GM19463 (cell line): ENCODE measurements at regions not wholly inside any gene's neighbourhood (a gene's known extent, or its start where the extent isn't known, plus 50 kb on each side); places are given as distances from the start of the nearest gene placed in this dataset.

ENCODE experiments used
- ATAC-seq: cut with Tn5 transposase; IDR thresholded peaks from one replicate; pipeline ENCODE4 v1.9.1; 2021; ENCODE audit warnings: mild to moderate bottlenecking, moderate library complexity; ENCODE audit not compliant: unreplicated experiment

DNA sequence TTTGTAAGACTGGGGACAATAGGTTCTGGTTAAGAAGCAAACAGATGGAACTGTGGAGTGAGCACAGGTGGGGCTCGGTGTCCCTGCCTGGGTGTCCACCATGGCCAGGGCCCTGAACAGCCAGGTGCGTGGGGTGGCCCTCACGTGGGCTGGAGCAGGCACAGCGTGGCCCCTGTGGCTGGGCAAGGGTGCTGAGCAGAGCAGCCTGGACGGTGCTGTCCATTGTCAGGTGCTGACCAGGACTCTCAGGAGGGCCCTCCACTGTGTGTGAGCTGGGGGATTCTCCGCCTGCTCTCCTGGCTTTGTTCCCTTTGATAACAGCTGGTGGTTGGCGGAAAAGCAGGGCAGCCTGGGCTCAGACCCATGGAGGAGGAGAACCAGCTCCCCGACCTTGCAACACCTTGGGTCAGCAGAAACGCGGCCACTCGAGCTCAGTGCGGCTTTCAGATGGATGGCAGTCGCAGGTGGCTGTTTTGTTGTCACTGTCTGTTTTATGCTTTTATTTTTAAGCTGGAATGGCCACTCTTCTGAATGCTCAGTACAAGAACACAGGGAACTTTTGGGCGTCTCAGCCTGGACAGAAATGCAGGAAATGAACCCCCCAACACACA lies 273.9 kb upstream of the ADARB2 start:
- no peak for ATAC-seq

DNA sequence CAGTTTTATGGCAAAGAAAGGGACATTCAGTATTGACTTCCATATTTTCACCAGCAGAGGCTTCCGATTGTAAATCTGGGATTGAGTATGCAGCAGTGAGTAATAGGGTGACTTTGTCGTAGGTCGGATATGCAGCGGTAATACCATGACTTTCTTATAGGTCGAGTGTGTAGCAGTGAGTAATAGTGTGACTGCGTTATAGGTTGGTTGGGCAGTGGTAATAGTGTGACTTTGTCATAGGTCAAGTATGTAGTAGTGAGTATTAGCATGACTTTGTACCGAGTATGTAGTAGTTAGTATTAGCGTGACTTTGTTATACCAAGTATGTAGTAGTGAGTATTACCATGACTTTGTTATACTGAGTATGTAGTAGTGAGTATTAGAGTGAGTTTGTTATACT lies 268.2 kb upstream of the ADARB2 start:
- ATAC-seq: no peak

GRCh38 chr10:1992930-1993329 lies 255.6 kb upstream of the ADARB2 start:
- ATAC-seq: no peak

- ATAC-seq: no peak
Observed at GRCh38 chr10:1989090-1989489, 251.8 kb upstream of the ADARB2 start.

DNA sequence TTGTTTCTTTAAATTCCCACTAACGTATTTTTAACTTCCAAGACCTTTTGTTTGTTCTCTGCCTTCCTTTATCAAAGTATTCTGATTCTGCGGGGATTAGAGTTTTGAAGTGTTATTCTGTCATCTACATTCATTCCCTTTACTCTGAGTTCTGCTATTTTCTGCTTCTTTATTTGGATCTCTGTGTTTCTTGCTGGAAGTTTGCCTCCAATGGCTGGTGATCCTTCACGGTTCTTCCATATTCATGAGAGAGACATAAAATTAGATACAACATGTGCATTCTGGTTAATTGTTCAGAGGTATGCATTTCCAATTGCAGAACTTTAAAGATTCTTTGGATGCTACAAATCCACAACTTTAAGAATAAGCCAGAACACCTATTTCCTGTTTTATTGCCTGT lies 244.7 kb upstream of the ADARB2 start:
- ATAC-seq: no peak

DNA sequence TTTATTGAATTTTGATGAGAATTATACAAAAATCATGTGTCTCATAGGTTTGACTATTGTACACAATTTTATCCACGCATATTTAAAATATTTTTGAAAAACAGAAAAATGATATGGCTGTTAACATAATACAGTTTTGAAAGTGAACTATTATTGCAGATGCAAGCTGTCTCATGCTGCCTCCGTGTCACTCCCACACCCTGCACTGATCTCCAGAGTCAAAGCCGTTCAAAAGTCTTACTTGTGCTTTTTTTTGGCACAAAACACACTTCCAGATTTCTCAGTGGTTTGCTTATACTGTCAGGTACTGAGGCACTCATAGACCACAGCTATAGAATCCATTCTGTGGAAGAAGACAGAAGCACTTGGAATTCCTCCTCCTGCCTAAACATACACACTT lies 243.1 kb upstream of the ADARB2 start:
- no peak for ATAC-seq

- no peak for ATAC-seq
Observed at GRCh38 chr10:1978584-1978983, 241.3 kb upstream of the ADARB2 start.

- no peak for ATAC-seq
Observed at GRCh38 chr10:1977461-1977860, 240.1 kb upstream of the ADARB2 start.

DNA sequence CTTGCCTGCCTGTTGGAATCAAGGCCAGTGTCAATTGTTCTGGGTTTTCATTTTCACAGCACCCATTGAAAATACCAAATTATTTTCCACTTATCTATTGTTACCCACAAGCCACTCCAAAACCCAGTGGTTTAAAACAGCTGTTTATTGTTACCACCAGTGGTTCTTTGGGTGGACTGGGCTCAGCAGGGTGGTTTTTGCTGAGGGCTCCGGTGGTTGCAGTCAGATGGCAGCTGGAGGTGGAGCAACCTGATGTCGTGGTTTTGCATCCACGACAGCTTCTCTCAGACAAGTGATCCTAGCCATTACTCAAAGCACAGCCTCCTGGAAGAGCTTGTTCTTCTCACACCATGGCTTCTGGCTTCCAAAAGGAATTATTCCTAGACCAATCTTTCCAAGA lies 235.1 kb upstream of the ADARB2 start:
- ATAC-seq: no peak

DNA sequence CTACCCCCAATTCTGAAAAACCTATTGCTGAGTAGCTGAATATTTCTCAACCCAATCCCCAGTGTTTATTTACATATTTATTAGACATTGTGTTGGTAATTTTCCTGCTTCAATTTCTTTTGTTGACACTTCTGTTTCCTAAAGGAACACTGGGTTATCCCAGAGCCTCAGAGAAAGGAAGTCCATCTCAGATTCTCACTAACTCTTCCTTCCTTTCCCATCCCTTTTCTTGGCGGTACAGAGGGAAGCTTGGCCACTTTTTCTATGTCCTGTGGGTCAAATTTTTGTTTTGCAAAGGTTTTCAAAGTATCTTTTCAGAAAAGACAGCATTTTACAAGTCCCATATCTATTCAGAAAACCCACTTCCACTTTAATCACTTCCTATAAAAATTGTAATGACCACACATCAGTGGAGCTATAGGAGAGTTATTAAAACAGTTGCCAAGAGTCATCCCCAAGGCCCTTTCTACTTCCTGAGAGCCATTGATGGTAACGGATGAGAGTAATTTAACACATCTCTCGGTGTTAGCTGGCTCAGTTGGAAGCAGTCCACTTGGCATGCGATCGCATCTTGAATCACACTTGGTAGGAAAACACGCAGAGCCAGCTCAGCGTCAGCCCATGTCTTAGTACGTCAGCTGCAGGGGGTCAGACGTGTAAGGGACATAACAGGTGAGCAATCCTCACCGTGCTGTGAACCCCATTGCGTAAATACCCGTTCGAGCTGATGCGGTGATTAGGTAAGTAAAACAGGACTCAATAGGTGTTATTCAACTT lies 231.1 kb upstream of the ADARB2 start:
- ATAC-seq: no peak

- ATAC-seq: no peak
Observed at GRCh38 chr10:1966712-1967376, 229.5 kb upstream of the ADARB2 start.

- no peak for ATAC-seq
Observed at GRCh38 chr10:1964476-1964875, 227.2 kb upstream of the ADARB2 start.

DNA sequence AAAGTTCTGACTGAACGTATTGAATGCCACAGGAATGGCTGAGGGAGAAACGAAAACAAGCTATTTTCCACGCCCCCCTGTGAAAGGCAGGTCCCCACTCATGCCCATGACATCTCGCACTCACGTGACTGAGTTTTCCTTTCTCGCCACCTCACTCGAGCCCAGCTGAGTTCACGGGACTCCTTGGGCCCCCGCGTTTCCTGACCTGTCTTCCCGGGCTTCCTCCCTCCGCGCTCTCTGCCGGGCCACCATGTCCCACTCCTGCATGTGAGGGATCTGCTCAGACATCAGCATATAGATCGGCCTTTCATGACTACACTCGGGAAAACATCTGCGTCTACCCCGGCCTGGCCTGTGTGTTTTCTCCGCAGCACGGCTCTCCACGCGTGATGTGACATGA lies 226.0 kb upstream of the ADARB2 start:
- ATAC-seq: no peak

- no peak for ATAC-seq
Observed at GRCh38 chr10:1961989-1962388, 224.7 kb upstream of the ADARB2 start.

DNA sequence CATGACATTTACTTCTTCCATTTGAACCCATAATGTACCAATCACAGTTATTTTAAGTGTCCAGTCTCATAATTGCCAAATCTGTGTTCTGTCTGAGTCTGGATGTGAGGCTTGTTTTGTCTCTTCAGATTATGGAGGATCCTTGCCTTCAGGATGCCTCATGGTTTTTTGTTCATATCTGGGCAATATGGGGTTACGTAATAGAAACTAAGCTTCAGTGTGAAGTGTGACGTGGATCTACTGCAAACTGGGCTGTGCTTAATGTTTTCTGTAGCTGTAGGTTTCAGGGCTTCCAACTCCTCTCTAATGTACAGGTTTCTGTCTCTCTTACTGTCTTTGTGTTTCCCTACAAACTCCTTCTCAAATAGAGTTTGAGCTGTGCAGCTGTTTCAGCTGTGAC lies 223.7 kb upstream of the ADARB2 start:
- no peak for ATAC-seq

DNA sequence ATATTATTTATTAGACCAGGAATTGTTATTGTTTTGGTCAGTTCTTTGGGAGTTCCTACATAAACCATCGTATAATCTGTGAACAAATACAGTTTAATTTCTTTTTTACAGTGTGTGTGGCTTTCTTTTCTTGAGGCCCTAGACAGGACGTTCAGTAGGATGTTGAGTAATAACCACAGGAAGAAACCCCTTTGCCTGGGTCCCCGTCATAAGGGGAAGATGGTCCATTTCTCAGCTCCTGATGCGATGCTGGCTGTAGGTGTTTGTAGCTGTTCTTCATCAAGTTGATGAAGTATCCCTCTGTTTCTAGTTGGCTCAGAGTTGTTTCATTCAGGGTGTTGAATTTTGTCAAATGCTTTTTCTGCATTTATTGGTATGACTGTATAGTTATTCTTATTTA lies 219.7 kb upstream of the ADARB2 start:
- ATAC-seq: no peak

DNA sequence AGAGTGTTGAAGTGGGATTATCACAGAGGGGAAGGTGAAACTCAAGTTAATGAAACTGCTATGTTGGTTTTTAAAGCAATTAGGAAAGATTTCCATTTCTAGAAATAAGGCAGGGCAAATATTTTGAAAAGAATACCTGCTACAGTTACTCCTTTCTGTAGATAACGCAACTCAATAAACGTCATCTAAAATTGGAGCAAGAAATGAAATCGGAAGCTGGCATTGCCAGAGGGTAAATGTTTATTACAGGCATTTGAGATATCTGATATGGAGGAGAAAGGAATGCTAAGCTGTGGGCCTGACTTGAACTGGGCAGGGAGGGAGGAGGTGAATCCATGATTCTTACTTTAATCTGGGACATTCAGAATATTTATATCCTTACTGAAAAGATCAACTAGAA lies 217.0 kb upstream of the ADARB2 start:
- no peak for ATAC-seq

DNA sequence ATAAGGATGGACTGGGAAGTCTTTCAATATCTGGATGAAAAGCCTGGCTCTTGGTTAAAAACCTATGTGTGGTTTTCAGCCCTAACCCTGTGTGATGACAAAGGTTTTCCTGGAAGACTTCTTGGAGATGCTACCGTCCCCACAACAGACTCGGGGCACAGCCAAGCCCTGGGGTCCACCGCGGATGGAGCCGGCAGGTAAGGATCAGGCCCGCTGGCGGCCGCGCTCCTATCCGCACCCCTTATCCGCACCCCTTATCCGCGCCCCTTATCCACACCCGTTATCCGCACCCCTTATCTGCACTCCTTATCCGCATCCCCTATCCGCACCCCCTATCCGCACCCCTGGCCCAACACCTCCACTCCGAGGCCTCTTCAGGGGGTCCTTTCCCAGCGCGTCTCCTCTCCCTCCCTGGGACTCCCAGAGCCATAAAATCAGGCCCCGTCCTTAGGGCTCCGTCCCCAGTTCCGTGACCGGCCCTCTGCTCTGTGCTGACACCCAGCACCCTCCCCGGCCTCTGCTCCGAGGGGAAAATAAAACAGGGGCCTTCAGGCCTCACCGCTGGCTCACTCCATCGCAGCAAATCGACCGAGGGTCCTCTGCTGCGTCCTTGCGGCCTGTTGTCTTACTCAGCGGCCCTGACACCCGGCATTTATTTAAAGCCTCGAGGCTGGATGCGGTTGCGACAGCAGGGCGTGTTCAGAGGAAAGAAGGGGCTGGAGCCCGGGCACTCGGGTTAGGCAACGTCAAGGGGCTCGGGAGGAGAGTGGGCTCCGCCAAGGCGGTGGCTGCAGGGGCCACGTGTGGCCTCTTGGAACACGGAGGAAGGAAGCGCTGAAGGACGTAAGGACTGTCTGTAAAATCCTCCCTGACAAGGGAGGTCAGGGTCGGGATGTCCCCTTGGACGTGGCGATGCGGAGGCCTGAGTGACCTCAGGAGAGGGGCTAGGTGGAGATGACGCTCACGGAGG lies 215.1 kb upstream of the ADARB2 start:
- no peak for ATAC-seq

GRCh38 chr10:1950803-1951495 lies 213.6 kb upstream of the ADARB2 start:
- no peak for ATAC-seq

DNA sequence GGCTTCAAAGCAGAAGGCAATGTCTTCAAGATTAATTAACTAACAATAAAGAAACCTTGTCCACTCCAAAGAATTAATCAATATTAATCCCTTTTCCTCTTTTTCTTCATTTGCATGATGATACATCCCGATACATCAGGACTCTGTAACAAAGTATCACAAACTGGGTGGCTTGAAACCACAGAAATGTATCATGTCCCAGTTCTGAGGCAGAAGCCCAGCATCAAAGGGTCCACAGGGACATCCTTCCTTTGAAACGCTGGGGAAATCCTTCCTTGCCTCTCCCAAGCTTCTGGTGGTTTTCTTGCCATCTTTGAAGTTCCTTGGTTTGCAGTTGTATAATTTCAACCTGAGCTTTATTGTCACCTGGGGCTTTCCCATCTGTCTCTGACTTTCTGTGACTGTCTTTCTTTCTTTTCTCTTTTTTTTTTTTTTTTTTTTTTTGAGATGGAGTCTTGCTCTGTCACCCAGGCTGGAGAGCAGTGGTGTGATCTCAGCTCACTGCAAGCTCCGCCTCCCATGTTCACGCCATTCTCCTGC lies 210.2 kb upstream of the ADARB2 start:
- no peak for ATAC-seq
